ENCODE measurements at regions not wholly inside any gene's neighbourhood (a gene's known extent, or its start where the extent isn't known, plus 50 kb on each side); places are given as distances from the start of the nearest gene placed in this dataset.

DNA sequence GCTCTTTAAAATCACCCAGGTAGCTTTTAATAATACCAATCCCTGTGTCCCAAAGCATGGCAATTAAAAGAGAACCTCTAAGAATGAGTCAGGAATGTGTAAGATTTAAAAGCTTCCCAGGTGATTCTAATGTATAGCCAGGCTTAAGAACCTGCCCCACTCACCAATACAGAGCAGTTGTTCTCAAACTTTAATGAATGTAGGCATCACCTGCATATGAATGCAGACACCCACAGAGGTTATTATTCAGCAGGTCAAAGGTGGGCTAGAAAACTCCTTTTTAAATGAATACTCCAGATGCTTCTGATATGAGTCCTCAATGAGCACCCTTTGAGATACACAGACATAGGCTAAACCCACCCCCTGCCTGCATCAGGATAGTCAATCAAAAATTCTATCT lies 298.1 kb upstream of the KCNMB2 start:
- TF ChIP-seq, protein P1, sequence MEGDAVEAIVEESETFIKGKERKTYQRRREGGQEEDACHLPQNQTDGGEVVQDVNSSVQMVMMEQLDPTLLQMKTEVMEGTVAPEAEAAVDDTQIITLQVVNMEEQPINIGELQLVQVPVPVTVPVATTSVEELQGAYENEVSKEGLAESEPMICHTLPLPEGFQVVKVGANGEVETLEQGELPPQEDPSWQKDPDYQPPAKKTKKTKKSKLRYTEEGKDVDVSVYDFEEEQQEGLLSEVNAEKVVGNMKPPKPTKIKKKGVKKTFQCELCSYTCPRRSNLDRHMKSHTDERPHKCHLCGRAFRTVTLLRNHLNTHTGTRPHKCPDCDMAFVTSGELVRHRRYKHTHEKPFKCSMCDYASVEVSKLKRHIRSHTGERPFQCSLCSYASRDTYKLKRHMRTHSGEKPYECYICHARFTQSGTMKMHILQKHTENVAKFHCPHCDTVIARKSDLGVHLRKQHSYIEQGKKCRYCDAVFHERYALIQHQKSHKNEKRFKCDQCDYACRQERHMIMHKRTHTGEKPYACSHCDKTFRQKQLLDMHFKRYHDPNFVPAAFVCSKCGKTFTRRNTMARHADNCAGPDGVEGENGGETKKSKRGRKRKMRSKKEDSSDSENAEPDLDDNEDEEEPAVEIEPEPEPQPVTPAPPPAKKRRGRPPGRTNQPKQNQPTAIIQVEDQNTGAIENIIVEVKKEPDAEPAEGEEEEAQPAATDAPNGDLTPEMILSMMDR (IDR thresholded peaks at IDR 0.05), result no peak
- DNase-seq (ENCODE audit: low spot score), result no peak
- ATAC-seq (ENCODE audit: low FRiP score), result no peak

DNA sequence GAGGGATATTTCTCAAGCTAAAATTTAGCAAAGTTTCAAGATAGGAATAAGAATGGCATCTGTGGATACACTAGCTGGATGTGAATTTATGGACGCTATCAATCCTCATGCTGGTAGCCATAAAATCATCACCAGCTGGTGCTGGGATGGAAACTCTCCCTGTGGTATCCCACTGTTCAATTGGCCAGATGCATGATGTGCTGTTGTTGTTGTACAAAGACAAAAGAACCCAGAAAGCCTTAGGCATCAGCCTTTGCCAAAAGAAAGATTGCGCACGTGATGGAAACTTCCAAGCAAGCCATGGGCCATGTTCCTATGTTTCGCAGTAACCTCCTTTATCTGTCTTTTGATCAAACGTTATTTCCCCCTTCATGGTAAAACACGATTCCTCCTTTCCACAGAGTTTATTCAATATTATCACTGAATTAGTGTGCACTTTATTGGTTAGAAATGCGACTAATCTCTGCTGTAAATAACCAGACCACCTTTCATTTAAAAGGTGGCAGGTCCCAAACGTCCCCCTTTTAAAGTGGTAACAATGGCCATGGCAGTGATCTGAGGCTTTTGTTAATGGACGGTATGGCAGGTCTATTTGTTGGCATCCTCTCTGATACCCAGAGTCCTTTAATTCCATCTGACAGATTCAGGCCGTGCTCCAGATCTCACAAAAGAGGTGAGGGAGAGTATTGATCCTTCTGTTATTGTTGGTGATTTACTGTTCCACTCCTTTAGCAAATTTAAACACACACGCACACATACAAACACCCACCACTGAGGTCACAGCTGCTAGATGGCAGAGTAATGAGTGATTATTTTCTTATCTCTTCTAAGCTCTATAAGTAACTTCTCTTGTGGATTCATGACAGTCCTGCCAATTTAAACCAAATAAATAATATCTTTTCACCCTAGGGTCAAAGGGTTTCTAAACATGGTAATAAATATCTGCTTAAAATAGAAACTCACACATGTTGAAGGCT lies 291.2 kb upstream of the KCNMB2 start:
- DNase-seq (ENCODE audit: low spot score) (no peak), ATAC-seq (ENCODE audit: low FRiP score) (no peak)
- TF ChIP-seq, protein P1 (IDR thresholded peaks at IDR 0.05), result no peak

DNA sequence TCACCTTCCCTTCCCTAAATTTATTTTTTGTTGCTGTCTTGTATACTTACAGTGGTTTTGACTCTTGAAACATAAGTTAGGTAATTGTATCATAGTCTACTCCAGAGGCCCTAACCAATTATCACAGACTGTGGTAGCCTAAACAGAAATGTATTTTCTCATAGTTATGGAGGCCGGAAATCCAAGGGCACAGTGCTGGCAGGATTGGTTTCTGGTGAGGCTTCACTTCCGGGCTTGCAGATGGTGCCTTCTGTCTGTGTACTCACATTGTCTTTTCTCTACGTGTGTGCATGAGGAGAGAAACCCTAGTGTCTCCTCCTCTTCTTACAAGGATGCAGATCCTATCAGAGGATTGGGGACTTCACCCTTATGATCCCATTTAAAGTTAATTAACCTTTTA lies 290.2 kb upstream of the KCNMB2 start:
- no peak for DNase-seq (ENCODE audit: low spot score)
- TF ChIP-seq, protein P1 (IDR thresholded peaks at IDR 0.05), result no peak
- ATAC-seq (ENCODE audit: low FRiP score), result no peak

DNA sequence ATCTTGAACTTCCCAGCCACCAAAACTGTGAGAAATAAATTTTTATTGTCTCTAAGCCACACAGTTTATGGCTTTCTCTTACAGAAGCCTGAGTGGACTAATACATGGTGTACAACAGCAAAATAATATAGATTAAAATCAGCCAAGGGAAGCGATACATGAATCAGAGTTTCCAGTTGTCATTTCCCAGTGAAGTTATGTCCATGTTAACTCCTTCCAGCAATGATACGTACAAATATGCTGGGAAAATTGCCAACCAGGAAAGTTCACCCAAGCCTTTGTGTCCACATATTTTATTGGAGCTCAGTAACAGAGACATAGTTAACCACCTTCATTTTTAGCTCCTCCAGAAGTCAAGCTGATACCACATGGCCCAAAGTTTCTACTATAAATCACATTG lies 280.9 kb upstream of the KCNMB2 start:
- DNase-seq (ENCODE audit: low spot score) (no peak), ATAC-seq (ENCODE audit: low FRiP score) (no peak)
- TF ChIP-seq, protein P1 (IDR thresholded peaks at IDR 0.05), result no peak

DNA sequence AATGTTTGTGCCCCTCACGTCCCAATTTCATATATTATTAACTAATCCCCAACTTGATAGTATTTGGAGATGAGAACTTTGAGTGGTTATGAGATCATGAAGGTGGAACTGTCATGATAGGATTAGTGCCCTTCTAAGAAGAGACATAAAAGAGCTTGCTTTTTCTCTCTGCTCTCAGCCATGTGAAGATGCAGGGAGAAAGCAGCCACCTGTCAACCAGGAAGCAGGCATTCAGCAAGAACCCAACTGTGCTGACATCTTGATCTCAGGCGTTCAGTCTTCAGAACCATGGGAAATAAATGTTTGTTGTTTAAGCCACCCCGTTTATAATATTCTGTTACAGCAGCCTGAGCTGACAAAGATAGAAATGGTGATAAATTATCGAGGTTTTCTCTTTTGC lies 278.7 kb upstream of the KCNMB2 start:
- TF ChIP-seq, protein P1 (IDR thresholded peaks at IDR 0.05), result no peak
- DNase-seq (ENCODE audit: low spot score) (no peak), ATAC-seq (ENCODE audit: low FRiP score) (no peak)

DNA sequence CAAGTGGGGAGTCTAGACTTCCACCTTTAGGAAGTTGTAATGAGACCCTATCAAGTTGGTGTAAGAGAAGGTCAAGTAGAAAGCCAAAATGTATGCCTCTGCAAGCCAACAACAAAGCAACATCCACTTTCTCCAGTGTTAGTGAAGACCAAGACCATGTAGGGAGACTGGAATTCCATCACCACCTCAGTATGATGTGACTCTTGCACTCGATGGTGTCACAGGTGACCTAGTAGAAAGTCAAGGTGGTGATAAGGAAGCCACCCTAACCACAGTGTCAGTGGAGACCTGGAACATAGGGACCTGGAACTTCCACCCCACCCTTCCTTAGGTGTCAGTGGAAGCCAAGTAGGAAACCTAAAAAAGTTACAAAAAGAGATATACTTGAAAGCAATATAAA lies 278.1 kb upstream of the KCNMB2 start:
- TF ChIP-seq, protein P1 (IDR thresholded peaks at IDR 0.05), result no peak
- ATAC-seq (ENCODE audit: low FRiP score), result no peak
- DNase-seq (ENCODE audit: low spot score), result no peak

DNA sequence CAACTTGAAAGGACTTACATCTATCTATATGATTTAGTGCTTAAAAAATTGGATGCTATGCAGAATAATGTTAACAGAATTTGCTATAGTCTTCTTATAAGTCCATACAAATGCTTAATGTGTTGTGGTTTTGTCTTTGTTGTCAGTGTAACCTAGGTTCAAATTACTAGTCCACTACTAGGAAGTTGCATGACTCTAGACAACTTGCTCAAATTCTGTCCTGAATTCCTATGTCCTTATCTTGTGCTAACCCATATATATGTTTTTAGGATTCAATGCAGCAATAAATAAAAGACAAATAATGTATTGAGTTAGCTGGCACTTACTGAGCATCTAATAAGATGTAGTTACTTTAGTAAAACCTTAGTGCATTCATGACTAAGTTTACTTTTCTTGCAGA lies 276.5 kb upstream of the KCNMB2 start:
- ATAC-seq (ENCODE audit: low FRiP score) (no peak), DNase-seq (ENCODE audit: low spot score) (no peak)
- TF ChIP-seq, protein P1 (IDR thresholded peaks at IDR 0.05), result no peak

Data from omental fat pad (tissue), 3 donors.